Trophoblast cell (in vitro differentiated cells and primary cell): ENCODE measurements at regions not wholly inside any gene's neighbourhood (a gene's known extent, or its start where the extent isn't known, plus 50 kb on each side); places are given as distances from the start of the nearest gene placed in this dataset.

Experiments
- DNase-seq, 2 donors: peaks; one replicate each; pipeline ENCODE4 v3.0.0-alpha.2; 2016
- H2AFZ ChIP-seq: 2 replicates; pipeline ENCODE4 v1.6.1; 2013; ENCODE audit warnings: low read length, moderate library complexity, mild to moderate bottlenecking; ENCODE audit not compliant: insufficient read depth, poor library complexity
- H2AK5ac ChIP-seq: 2 replicates; pipeline ENCODE4 v1.6.1; 2013; ENCODE audit warnings: mild to moderate bottlenecking, low read length
- H2BK120ac ChIP-seq: 2 replicates; pipeline ENCODE4 v1.6.1; 2013; ENCODE audit warnings: low read length, mild to moderate bottlenecking, moderate library complexity; ENCODE audit not compliant: insufficient read depth, poor library complexity
- H2BK12ac ChIP-seq: 2 replicates; pipeline ENCODE4 v1.6.1; 2013; ENCODE audit warnings: mild to moderate bottlenecking, low read length, moderate library complexity
- H2BK5ac ChIP-seq: 2 replicates; pipeline ENCODE4 v1.6.1; 2013; ENCODE audit warnings: low read length, low read depth, moderate library complexity, mild to moderate bottlenecking; ENCODE audit not compliant: poor library complexity
- H3K14ac ChIP-seq: 2 replicates; pipeline ENCODE4 v1.6.1; 2013; ENCODE audit warnings: mild to moderate bottlenecking, low read length
- H3K18ac ChIP-seq: 2 replicates; pipeline ENCODE4 v1.6.1; 2013; ENCODE audit warnings: mild to moderate bottlenecking, low read length
- H3K23ac ChIP-seq: 2 replicates; pipeline ENCODE4 v1.6.1; 2013; ENCODE audit warnings: low read length
- H3K27ac ChIP-seq: 2 replicates; pipeline ENCODE4 v1.5.1; 2013; ENCODE audit warnings: low read depth, mild to moderate bottlenecking, inconsistent platforms, low read length, moderate library complexity
- H3K27me3 ChIP-seq: 2 replicates; pipeline ENCODE4 v1.6.1; 2013; ENCODE audit warnings: inconsistent platforms, mild to moderate bottlenecking, low read length, moderate library complexity; ENCODE audit not compliant: insufficient read depth
- H3K36me3 ChIP-seq, 2 experiments: 1 replicate in 1 of 2; 2 replicates in 1 of 2; pipeline ENCODE4 v1.6.1; 2013; ENCODE audit warnings: low read length in 2 of 2, mild to moderate bottlenecking in 2 of 2, moderate library complexity in 1 of 2; ENCODE audit not compliant: insufficient read depth in 2 of 2, control insufficient read depth in 1 of 2
- H3K4ac ChIP-seq: 2 replicates; pipeline ENCODE4 v1.6.1; 2013; ENCODE audit warnings: low read depth, mild to moderate bottlenecking, low read length, moderate library complexity
- H3K4me1 ChIP-seq, 2 experiments: 1 replicate in 1 of 2; 2 replicates in 1 of 2; pipeline ENCODE4 v1.6.1; 2013; ENCODE audit warnings: low read length in 2 of 2, mild to moderate bottlenecking in 2 of 2, moderate library complexity in 1 of 2; ENCODE audit not compliant: insufficient read depth in 2 of 2, control insufficient read depth in 1 of 2
- H3K4me2 ChIP-seq: 2 replicates; pipeline ENCODE4 v1.6.1; 2013; ENCODE audit warnings: inconsistent platforms, mild to moderate bottlenecking, low read length, moderate library complexity
- H3K4me3 ChIP-seq: 2 replicates; pipeline ENCODE4 v1.5.1; 2013; ENCODE audit warnings: mild to moderate bottlenecking, low read depth, low read length, inconsistent platforms
- H3K79me1 ChIP-seq: one replicate; pipeline ENCODE4 v1.6.1; 2013; ENCODE audit warnings: low read length
- H3K79me2 ChIP-seq: 2 replicates; pipeline ENCODE4 v1.6.1; 2013; ENCODE audit warnings: low read length, mild to moderate bottlenecking; ENCODE audit not compliant: control insufficient read depth, insufficient read depth, poor library complexity
- H3K9ac ChIP-seq: 2 replicates; pipeline ENCODE4 v1.6.1; 2013; ENCODE audit warnings: mild to moderate bottlenecking, low read length
- H3K9me3 ChIP-seq: 2 replicates; pipeline ENCODE4 v1.6.1; 2013; ENCODE audit warnings: low read depth, mild to moderate bottlenecking, control low read depth, inconsistent platforms, low read length; ENCODE audit not compliant: insufficient read depth
- H4K12ac ChIP-seq: 2 replicates; pipeline ENCODE4 v1.6.1; 2013; ENCODE audit warnings: low read depth, mild to moderate bottlenecking, low read length, moderate library complexity
- H4K8ac ChIP-seq: 2 replicates; pipeline ENCODE4 v1.6.1; 2013; ENCODE audit warnings: low read depth, mild to moderate bottlenecking, low read length, moderate library complexity
- H4K91ac ChIP-seq: one replicate; pipeline ENCODE4 v1.6.1; 2013; ENCODE audit warnings: low read depth, mild to moderate bottlenecking, low read length, moderate library complexity
- WGBS: extraction: QIAGEN DNeasy Blood & Tissue Kit; methylation state at CpG from one replicate; pipeline ENCODE4 v1.1.7; 2013; ENCODE audit warnings: missing lambda C conversion rate; ENCODE audit not compliant: insufficient read length, insufficient coverage; ENCODE audit errors: extremely low coverage; 5-methylcytosine and 5-hydroxymethylcytosine counted together

DNA sequence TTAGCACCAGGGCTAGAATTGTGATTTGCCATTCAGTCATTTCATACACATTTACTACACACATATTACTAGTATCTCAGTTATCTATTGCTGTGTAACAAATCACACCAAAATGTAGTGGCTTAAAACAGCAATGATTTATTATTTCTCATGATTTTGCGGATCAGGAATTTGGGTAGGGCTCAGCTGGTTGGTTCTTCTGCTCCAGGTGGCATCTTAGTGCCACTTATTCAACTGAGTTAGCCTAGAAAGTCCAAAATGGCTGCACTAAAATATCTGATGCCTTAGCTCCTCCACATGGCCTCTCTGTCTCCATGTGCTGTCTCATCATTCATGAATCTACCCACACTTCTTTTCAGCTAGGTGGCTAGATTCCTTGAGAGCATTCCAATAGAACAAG lies 107.1 kb downstream of the ZFP36L2 start:
- Histone ChIP-seq H2AFZ (no peak overlapping the region), H4K8ac (no peak overlapping the region), H3K27ac (no peak overlapping the region), H3K4me1 (no peaks in the 10 kb centered on the region), H3K14ac (no peak overlapping the region), H2BK12ac (no peak overlapping the region), H3K4me2 (no peak overlapping the region), H3K27me3 (no peaks in the 10 kb centered on the region), H2AK5ac (no peak overlapping the region), H3K79me1 (no peaks in the 10 kb centered on the region), H3K4me3 (no peak overlapping the region), H3K9ac (no peak overlapping the region), H3K79me2 (no peaks in the 10 kb centered on the region), H3K18ac (no peak overlapping the region), H4K91ac (no peak overlapping the region), H3K23ac (no peak overlapping the region), H2BK120ac (no peak overlapping the region), H3K4ac (no peak overlapping the region), H2BK5ac (no peak overlapping the region), H3K9me3 (peaks cover 3% of the 10 kb centered on the region), H3K36me3 (no peaks in the 10 kb centered on the region), H4K12ac (no peak overlapping the region)
- WGBS = no CpG with 5 or more reads among the region's 1 CpG
- peak in 1 of 2 donors; percentile 28 for DNase-seq

DNA sequence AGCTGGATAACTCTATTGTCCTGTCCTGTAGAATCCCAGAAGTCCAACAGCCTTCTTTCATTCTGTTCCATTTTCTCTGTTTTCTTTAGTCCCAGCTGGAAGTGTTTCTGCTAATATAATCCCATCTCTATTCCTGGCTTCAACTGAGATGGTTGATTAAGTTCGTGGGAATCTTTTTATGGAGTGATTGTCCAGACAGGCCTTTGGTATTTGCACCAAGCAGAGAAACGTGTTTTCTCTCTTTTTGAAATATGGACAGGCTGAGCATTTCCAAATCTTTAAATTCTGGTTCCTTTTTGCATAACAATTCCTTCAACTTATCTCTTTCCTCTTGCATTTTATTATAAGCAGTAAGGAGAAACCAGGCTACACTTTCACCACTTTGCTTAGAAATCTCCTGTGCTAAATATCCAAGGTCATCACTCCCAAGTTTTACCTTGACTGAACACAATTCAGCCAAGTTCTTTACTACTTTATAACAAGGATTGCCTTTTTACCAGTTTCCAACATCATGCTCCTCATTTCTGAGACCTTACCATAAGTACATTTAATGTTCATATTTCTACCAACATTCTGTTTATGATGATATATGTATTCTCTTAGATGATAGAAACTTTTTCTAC lies 108.8 kb downstream of the ZFP36L2 start:
- Histone ChIP-seq H4K91ac (no peak overlapping the region), H3K4ac (no peak overlapping the region), H3K4me3 (no peak overlapping the region), H3K9ac (no peak overlapping the region), H3K79me2 (no peaks in the 10 kb centered on the region), H3K4me1 (peaks cover 6 to 7% of the 10 kb centered on the region in 2 experiments), H4K8ac (no peak overlapping the region), H3K23ac (no peak overlapping the region), H2BK12ac (no peak overlapping the region), H2AK5ac (no peak overlapping the region), H3K18ac (no peak overlapping the region), H3K27me3 (no peaks in the 10 kb centered on the region), H3K36me3 (no peaks in the 10 kb centered on the region), H3K4me2 (no peak overlapping the region), H4K12ac (no peak overlapping the region), H2BK120ac (no peak overlapping the region), H3K14ac (no peak overlapping the region), H3K27ac (no peak overlapping the region), H3K79me1 (peaks cover 3% of the 10 kb centered on the region), H2BK5ac (no peak overlapping the region), H2AFZ (no peak overlapping the region), H3K9me3 (peaks cover 3% of the 10 kb centered on the region)
- DNase-seq = no peak
- whole genome bisulfite sequencing = no CpG with 5 or more reads among the region's 2 CpGs

DNA sequence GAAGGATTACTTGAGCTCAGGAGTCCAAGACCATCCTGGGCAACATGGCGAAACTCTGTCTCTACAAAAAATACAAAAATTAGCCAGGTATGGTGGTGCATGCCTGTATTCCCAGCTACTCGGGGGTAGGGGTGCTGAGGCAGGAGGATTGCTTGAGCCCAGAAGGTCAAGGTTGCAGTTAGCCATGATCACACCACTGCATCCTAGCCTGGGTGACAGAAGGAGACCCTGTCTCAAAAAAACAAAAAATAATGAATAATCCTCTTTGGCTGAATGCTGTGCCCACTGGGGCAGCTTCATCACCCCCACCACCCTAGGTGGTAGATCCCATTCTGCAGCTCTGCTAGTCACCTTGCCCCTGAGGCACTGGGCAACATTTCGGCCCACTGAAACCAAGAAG lies 109.4 kb downstream of the ZFP36L2 start:
- no peak overlapping the region for H4K91ac ChIP-seq
- no peaks in the 10 kb centered on the region for H3K36me3 ChIP-seq
- H4K12ac ChIP-seq = no peak overlapping the region
- no peak overlapping the region for H3K14ac ChIP-seq
- no peak overlapping the region for H2BK120ac ChIP-seq
- H2AK5ac ChIP-seq = no peak overlapping the region
- H3K79me2 ChIP-seq = no peaks in the 10 kb centered on the region
- peaks cover 6 to 7% of the 10 kb centered on the region in 2 experiments for H3K4me1 ChIP-seq
- no peak overlapping the region for H3K4ac ChIP-seq
- no peak overlapping the region for H3K18ac ChIP-seq
- no peak overlapping the region for H3K4me3 ChIP-seq
- no peak overlapping the region for H3K23ac ChIP-seq
- peaks cover 3% of the 10 kb centered on the region for H3K79me1 ChIP-seq
- WGBS = no CpG with 5 or more reads among the region's 3 CpGs
- no peak overlapping the region for H2BK12ac ChIP-seq
- no peak overlapping the region for H4K8ac ChIP-seq
- no peak overlapping the region for H3K4me2 ChIP-seq
- no peak overlapping the region for H2BK5ac ChIP-seq
- no peak overlapping the region for H2AFZ ChIP-seq
- no peak overlapping the region for H3K9ac ChIP-seq
- no peaks in the 10 kb centered on the region for H3K27me3 ChIP-seq
- peaks cover 3% of the 10 kb centered on the region for H3K9me3 ChIP-seq
- DNase-seq = no peak
- no peak overlapping the region for H3K27ac ChIP-seq

DNA sequence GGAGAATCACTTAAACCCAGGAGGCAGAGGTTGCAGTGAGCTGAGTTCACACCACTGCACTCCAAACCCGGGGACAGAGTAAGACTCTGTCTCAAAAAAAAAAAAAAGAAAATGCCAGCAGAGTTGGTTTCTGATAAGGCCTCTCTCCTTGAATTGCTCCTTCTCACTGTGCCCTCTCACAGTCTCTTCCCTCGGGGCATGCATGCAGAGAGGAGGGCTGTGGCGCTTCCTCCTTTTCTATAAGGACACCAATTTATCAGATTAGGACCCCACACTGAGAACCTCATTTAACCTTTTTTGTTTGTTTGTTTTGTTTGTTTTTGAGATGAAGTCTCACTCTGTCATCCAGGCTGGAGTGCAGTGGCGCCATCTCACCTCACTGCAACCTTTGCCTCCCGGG lies 110.5 kb downstream of the ZFP36L2 start:
- no peak overlapping the region for H3K27ac ChIP-seq
- no peak overlapping the region for H3K4me3 ChIP-seq
- H3K79me1 ChIP-seq = peaks cover 3% of the 10 kb centered on the region
- no peak overlapping the region for H4K8ac ChIP-seq
- H3K9ac ChIP-seq = no peak overlapping the region
- no peak overlapping the region for H2AK5ac ChIP-seq
- no peak overlapping the region for H2BK12ac ChIP-seq
- peaks cover 6 to 7% of the 10 kb centered on the region in 2 experiments for H3K4me1 ChIP-seq
- WGBS = no CpG with 5 or more reads among the region's 5 CpGs
- H4K12ac ChIP-seq = no peak overlapping the region
- no peak overlapping the region for H3K4me2 ChIP-seq
- no peak overlapping the region for H3K18ac ChIP-seq
- H3K4ac ChIP-seq = no peak overlapping the region
- H3K23ac ChIP-seq = no peak overlapping the region
- H4K91ac ChIP-seq = no peak overlapping the region
- no peaks in the 10 kb centered on the region for H3K79me2 ChIP-seq
- H3K27me3 ChIP-seq = no peaks in the 10 kb centered on the region
- no peak overlapping the region for H2BK120ac ChIP-seq
- DNase-seq = no peak
- no peak overlapping the region for H2BK5ac ChIP-seq
- no peak overlapping the region for H3K14ac ChIP-seq
- H2AFZ ChIP-seq = no peak overlapping the region
- H3K36me3 ChIP-seq = no peaks in the 10 kb centered on the region
- peaks cover 3% of the 10 kb centered on the region for H3K9me3 ChIP-seq
